ENCODE measurements at regions not wholly inside any gene's neighbourhood (a gene's known extent, or its start where the extent isn't known, plus 50 kb on each side); places are given as distances from the start of the nearest gene placed in this dataset.
A peak's percentile ranks its signal among the peaks of the same experiment; 100 is the strongest.

DNA sequence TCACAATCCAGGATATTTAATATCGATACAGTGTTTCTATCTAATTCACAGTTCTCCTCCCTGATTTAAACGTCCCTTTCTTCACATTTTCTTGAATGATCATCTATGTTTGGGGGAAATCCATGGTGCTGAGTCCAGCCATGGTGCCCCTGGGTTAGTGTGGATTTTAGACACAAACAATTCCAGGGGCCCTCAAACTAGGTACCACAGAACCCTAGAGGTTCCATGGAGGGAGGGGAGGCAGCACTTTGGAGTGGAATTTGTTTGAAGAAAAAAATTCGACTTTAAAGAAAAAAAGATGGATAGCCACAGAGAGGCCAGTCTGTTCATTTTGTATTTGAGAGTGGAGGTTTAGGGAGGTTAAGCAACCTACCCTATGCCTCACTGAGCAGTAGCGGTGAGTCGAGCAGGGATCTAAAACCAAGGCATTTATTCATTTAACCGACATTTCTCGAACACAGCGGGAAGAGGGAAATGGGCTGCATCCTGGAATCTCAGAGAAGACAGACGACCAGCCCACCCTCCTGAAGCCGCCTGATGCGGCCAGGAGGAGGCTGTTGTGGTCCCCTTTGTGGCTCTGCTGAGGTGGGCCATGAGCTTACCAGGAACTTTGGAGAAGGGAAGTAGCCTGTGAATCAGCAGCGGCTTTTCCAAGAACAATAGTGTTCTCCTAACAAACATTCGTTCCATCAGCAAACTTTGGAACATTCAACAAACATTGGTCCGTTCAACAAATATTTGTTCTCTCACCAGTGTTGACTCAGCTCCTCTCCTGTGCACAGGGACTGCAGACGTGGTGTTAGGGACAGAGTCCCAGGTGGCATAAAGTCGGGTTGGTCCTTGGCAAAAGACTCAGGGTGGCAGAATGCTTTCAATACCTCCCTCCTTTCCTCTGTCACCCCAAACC lies 103.5 kb upstream of the ZBTB40 start (continued):
- TF ChIP-seq, protein P1, sequence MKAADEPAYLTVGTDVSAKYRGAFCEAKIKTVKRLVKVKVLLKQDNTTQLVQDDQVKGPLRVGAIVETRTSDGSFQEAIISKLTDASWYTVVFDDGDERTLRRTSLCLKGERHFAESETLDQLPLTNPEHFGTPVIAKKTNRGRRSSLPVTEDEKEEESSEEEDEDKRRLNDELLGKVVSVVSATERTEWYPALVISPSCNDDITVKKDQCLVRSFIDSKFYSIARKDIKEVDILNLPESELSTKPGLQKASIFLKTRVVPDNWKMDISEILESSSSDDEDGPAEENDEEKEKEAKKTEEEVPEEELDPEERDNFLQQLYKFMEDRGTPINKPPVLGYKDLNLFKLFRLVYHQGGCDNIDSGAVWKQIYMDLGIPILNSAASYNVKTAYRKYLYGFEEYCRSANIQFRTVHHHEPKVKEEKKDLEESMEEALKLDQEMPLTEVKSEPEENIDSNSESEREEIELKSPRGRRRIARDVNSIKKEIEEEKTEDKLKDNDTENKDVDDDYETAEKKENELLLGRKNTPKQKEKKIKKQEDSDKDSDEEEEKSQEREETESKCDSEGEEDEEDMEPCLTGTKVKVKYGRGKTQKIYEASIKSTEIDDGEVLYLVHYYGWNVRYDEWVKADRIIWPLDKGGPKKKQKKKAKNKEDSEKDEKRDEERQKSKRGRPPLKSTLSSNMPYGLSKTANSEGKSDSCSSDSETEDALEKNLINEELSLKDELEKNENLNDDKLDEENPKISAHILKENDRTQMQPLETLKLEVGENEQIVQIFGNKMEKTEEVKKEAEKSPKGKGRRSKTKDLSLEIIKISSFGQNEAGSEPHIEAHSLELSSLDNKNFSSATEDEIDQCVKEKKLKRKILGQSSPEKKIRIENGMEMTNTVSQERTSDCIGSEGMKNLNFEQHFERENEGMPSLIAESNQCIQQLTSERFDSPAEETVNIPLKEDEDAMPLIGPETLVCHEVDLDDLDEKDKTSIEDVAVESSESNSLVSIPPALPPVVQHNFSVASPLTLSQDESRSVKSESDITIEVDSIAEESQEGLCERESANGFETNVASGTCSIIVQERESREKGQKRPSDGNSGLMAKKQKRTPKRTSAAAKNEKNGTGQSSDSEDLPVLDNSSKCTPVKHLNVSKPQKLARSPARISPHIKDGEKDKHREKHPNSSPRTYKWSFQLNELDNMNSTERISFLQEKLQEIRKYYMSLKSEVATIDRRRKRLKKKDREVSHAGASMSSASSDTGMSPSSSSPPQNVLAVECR (CRISPR knock-in tag; IDR thresholded peaks at IDR 0.05; ENCODE audit: borderline replicate concordance): peak; percentile 24; the same call in 1 of the 2 replicates
- TF ChIP-seq, protein P2, sequence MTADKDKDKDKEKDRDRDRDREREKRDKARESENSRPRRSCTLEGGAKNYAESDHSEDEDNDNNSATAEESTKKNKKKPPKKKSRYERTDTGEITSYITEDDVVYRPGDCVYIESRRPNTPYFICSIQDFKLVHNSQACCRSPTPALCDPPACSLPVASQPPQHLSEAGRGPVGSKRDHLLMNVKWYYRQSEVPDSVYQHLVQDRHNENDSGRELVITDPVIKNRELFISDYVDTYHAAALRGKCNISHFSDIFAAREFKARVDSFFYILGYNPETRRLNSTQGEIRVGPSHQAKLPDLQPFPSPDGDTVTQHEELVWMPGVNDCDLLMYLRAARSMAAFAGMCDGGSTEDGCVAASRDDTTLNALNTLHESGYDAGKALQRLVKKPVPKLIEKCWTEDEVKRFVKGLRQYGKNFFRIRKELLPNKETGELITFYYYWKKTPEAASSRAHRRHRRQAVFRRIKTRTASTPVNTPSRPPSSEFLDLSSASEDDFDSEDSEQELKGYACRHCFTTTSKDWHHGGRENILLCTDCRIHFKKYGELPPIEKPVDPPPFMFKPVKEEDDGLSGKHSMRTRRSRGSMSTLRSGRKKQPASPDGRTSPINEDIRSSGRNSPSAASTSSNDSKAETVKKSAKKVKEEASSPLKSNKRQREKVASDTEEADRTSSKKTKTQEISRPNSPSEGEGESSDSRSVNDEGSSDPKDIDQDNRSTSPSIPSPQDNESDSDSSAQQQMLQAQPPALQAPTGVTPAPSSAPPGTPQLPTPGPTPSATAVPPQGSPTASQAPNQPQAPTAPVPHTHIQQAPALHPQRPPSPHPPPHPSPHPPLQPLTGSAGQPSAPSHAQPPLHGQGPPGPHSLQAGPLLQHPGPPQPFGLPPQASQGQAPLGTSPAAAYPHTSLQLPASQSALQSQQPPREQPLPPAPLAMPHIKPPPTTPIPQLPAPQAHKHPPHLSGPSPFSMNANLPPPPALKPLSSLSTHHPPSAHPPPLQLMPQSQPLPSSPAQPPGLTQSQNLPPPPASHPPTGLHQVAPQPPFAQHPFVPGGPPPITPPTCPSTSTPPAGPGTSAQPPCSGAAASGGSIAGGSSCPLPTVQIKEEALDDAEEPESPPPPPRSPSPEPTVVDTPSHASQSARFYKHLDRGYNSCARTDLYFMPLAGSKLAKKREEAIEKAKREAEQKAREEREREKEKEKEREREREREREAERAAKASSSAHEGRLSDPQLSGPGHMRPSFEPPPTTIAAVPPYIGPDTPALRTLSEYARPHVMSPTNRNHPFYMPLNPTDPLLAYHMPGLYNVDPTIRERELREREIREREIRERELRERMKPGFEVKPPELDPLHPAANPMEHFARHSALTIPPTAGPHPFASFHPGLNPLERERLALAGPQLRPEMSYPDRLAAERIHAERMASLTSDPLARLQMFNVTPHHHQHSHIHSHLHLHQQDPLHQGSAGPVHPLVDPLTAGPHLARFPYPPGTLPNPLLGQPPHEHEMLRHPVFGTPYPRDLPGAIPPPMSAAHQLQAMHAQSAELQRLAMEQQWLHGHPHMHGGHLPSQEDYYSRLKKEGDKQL (CRISPR knock-in tag; IDR thresholded peaks at IDR 0.05; ENCODE audit: low read depth): peak; percentile 98
- TF ChIP-seq MIXL1 (CRISPR knock-in tag; IDR thresholded peaks at IDR 0.05) (peak; percentile 66), NR3C1 (CRISPR knock-in tag; IDR thresholded peaks at IDR 0.05) (no peak), RFXANK (CRISPR knock-in tag; IDR thresholded peaks at IDR 0.05) (no peak), ZNF878 (CRISPR knock-in tag; IDR thresholded peaks at IDR 0.05) (peak; percentile 31; the same call in 1 of the 2 replicates), MAFK (conservative IDR thresholded peaks at IDR 0.05 in 1 of 2, IDR thresholded peaks at IDR 0.05 in 1 of 2; ENCODE audit: low read length in 2 of 2) (peak; percentile 60 to 69), MAZ (IDR thresholded peaks at IDR 0.05; ENCODE audit: borderline replicate concordance, low read depth, low read length) (no peak), MAZ (CRISPR knock-in tag; IDR thresholded peaks at IDR 0.05; ENCODE audit: low read depth) (peak; percentile 32; the same call in 1 of the 2 replicates), ZNF251 (CRISPR knock-in tag; IDR thresholded peaks at IDR 0.05) (no peak), HNF4G (IDR thresholded peaks at IDR 0.05; ENCODE audit: borderline replicate concordance, low read depth, low read length) (no peak; the same call in 1 of the 2 replicates), HNF4G (CRISPR knock-in tag; IDR thresholded peaks at IDR 0.05; ENCODE audit: borderline replicate concordance, low read depth) (0 out of 2 replicates have a peak, but pooled peaks have one; percentile 22), BCL6 (CRISPR knock-in tag; IDR thresholded peaks at IDR 0.05) (peak; percentile 100)
- TF ChIP-seq, protein P3, sequence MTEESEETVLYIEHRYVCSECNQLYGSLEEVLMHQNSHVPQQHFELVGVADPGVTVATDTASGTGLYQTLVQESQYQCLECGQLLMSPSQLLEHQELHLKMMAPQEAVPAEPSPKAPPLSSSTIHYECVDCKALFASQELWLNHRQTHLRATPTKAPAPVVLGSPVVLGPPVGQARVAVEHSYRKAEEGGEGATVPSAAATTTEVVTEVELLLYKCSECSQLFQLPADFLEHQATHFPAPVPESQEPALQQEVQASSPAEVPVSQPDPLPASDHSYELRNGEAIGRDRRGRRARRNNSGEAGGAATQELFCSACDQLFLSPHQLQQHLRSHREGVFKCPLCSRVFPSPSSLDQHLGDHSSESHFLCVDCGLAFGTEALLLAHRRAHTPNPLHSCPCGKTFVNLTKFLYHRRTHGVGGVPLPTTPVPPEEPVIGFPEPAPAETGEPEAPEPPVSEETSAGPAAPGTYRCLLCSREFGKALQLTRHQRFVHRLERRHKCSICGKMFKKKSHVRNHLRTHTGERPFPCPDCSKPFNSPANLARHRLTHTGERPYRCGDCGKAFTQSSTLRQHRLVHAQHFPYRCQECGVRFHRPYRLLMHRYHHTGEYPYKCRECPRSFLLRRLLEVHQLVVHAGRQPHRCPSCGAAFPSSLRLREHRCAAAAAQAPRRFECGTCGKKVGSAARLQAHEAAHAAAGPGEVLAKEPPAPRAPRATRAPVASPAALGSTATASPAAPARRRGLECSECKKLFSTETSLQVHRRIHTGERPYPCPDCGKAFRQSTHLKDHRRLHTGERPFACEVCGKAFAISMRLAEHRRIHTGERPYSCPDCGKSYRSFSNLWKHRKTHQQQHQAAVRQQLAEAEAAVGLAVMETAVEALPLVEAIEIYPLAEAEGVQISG (CRISPR knock-in tag; IDR thresholded peaks at IDR 0.05): 0 out of 2 replicates have a peak, but pooled peaks have one; percentile 28

Measured in HepG2 (cell line).